Uterus (tissue), 2 donors: ENCODE measurements at regions not wholly inside any gene's neighbourhood (a gene's known extent, or its start where the extent isn't known, plus 50 kb on each side); places are given as distances from the start of the nearest gene placed in this dataset.

Experiments used
- POLR2A ChIP-seq, 2 donors: fragments of 450-650 bp; IDR thresholded peaks; one replicate each; pipeline ENCODE4 v1.6.1; 2016; ENCODE audit warnings: antibody characterized with exemption in 2 of 2, mild to moderate bottlenecking in 1 of 2, moderate library complexity in 1 of 2
- TF ChIP-seq, protein P1 (sequence below), 4 experiments: fragments of 200-600 bp in 2 of 4; fragments of 450-650 bp in 2 of 4; sonication (generic) in 2 of 4; IDR thresholded peaks; one replicate each; pipeline ENCODE4 v1.5.1; 2016 to 2019; ENCODE audit warnings: antibody characterized with exemption in 4 of 4, mild to moderate bottlenecking in 2 of 4, moderate library complexity in 1 of 4

DNA sequence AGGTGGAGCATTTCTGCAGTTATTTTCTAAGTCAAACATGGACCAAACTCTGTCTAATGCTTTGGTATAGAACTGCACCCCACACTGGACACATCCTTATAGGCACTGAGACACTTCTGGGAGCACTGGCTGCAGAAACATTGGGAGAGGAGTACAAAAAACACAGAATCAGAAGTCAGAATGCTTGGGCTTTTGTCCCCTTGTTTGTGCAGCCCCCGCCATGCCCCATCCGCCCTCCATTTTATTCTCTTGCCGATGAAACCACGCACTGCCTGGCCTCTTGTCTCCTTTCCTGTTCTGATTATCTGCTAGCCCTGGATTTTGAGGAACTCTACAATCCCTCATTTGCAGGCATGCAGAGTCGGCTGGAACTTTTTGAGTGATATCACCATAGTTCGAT, 1201.2 kb downstream of the TBC1D22A start:
- TF ChIP-seq, protein P1, sequence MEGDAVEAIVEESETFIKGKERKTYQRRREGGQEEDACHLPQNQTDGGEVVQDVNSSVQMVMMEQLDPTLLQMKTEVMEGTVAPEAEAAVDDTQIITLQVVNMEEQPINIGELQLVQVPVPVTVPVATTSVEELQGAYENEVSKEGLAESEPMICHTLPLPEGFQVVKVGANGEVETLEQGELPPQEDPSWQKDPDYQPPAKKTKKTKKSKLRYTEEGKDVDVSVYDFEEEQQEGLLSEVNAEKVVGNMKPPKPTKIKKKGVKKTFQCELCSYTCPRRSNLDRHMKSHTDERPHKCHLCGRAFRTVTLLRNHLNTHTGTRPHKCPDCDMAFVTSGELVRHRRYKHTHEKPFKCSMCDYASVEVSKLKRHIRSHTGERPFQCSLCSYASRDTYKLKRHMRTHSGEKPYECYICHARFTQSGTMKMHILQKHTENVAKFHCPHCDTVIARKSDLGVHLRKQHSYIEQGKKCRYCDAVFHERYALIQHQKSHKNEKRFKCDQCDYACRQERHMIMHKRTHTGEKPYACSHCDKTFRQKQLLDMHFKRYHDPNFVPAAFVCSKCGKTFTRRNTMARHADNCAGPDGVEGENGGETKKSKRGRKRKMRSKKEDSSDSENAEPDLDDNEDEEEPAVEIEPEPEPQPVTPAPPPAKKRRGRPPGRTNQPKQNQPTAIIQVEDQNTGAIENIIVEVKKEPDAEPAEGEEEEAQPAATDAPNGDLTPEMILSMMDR (IDR thresholded peaks at IDR 0.05): no peak
- no peak for TF ChIP-seq POLR2A (IDR thresholded peaks at IDR 0.05)
